ENCODE measurements at regions not wholly inside any gene's neighbourhood (a gene's known extent, or its start where the extent isn't known, plus 50 kb on each side); places are given as distances from the start of the nearest gene placed in this dataset.

GRCh38 chr7:46537191-46537905 is 616.3 kb upstream of the IGFBP3 start:
- TF ChIP-seq, protein P1, sequence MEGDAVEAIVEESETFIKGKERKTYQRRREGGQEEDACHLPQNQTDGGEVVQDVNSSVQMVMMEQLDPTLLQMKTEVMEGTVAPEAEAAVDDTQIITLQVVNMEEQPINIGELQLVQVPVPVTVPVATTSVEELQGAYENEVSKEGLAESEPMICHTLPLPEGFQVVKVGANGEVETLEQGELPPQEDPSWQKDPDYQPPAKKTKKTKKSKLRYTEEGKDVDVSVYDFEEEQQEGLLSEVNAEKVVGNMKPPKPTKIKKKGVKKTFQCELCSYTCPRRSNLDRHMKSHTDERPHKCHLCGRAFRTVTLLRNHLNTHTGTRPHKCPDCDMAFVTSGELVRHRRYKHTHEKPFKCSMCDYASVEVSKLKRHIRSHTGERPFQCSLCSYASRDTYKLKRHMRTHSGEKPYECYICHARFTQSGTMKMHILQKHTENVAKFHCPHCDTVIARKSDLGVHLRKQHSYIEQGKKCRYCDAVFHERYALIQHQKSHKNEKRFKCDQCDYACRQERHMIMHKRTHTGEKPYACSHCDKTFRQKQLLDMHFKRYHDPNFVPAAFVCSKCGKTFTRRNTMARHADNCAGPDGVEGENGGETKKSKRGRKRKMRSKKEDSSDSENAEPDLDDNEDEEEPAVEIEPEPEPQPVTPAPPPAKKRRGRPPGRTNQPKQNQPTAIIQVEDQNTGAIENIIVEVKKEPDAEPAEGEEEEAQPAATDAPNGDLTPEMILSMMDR (conservative IDR thresholded peaks at IDR 0.05; ENCODE audit: low read length), result no peak
- no peak for TF ChIP-seq EZH2phosphoT487 (IDR thresholded peaks at IDR 0.05; ENCODE audit: borderline replicate concordance)
